Coronary artery (tissue), 2 donors: ENCODE measurements at regions not wholly inside any gene's neighbourhood (a gene's known extent, or its start where the extent isn't known, plus 50 kb on each side); places are given as distances from the start of the nearest gene placed in this dataset.

Experiments used
- DNase-seq: peaks from one replicate; pipeline ENCODE4 v3.0.0-alpha.2; 2017; ENCODE audit warnings: low spot score
- H3K27ac ChIP-seq, 2 donors: fragments of 200-600 bp; sonication (generic); one replicate each; pipeline ENCODE4 v1.5.1; 2016 to 2019
- H3K4me3 ChIP-seq: fragments of 200-600 bp; sonication (generic); 2 replicates; pipeline ENCODE4 v1.5.1; 2016; ENCODE audit warnings: mild to moderate bottlenecking, moderate library complexity
- CTCF ChIP-seq: fragments of 200-600 bp; sonication (generic); IDR thresholded peaks from one replicate; pipeline ENCODE4 v1.5.1; 2019; ENCODE audit warnings: antibody characterized with exemption

GRCh38 chr1:8113262-8114220, 87.4 kb upstream of the ERRFI1 start:
- H3K4me3 ChIP-seq = no peak overlapping the region
- no peak for TF ChIP-seq CTCF
- DNase-seq = no peak
- H3K27ac ChIP-seq = peak overlapping the region in 1 of 2 donors; percentile 31

- TF ChIP-seq CTCF = no peak
- H3K27ac ChIP-seq = no peak overlapping the region
- H3K4me3 ChIP-seq = no peak overlapping the region
- DNase-seq = no peak
Measured at GRCh38 chr1:8112611-8113261, 86.6 kb upstream of the ERRFI1 start.

GRCh38 chr1:8111560-8111959, 85.5 kb upstream of the ERRFI1 start:
- no peak for DNase-seq
- H3K27ac ChIP-seq = no peak overlapping the region
- H3K4me3 ChIP-seq = no peak overlapping the region
- TF ChIP-seq CTCF = no peak

GRCh38 chr1:8109216-8109615, 83.1 kb upstream of the ERRFI1 start:
- TF ChIP-seq CTCF = no peak
- no peak for DNase-seq
- Histone ChIP-seq H3K27ac (no peak overlapping the region), H3K4me3 (no peak overlapping the region)

- DNase-seq = no peak
- Histone ChIP-seq H3K27ac (no peak overlapping the region), H3K4me3 (no peak overlapping the region)
- no peak for TF ChIP-seq CTCF
Measured at GRCh38 chr1:8107897-8108296, 81.8 kb upstream of the ERRFI1 start.

- DNase-seq = no peak
- Histone ChIP-seq H3K27ac (no peak overlapping the region), H3K4me3 (no peak overlapping the region)
- no peak for TF ChIP-seq CTCF
Measured at GRCh38 chr1:8104278-8105236, 78.4 kb upstream of the ERRFI1 start.
